ENCODE measurements at regions not wholly inside any gene's neighbourhood (a gene's known extent, or its start where the extent isn't known, plus 50 kb on each side); places are given as distances from the start of the nearest gene placed in this dataset.

DNA sequence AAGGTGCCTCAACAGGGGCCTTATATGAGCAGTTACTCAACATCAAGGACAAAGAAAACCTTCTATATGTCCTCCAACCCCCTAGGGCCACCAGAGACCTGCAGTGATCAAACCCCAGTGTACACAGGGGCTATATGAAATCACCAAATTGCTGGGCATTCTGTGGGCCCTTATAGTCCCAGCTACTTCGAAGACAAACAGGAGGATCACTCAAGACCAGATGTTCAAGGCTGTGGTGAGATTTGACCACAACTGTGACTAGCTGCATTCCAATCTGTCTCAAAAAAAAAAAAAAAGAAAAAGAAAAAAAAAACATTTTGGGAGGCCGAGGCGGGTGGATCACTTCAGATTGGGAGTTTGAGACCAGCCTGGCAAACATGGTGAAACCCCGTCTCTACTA, 51.0 kb upstream of the PRB2 start:
- Histone ChIP-seq H3K4ac (ENCODE audit: low read depth, low read length) (no peak overlapping the region), H3K4me1 (ENCODE audit: control insufficient read depth, insufficient read depth, low read length) (no peaks in the 10 kb centered on the region), H2BK15ac (ENCODE audit: low read depth, low read length) (no peak overlapping the region), H3K9me1 (ENCODE audit: insufficient read depth, low read length) (no peaks in the 10 kb centered on the region), H4K5ac (ENCODE audit: low read depth, low read length) (no peak overlapping the region), H4K91ac (ENCODE audit: insufficient read depth, low read depth, low read length) (no peak overlapping the region), H3K14ac (replicated peaks; ENCODE audit: low read depth, low read length) (no peak overlapping the region), H3K9me3 (ENCODE audit: control insufficient read depth, insufficient read depth, low read length) (no peaks in the 10 kb centered on the region), H3K4me2 (ENCODE audit: low read depth, low read length) (no peak overlapping the region), H3K56ac (ENCODE audit: extremely low read depth, insufficient read depth, low read length) (no peak overlapping the region), H3K27me3 (ENCODE audit: control insufficient read depth, insufficient read depth, low read length) (no peaks in the 10 kb centered on the region), H3K4me3 (ENCODE audit: insufficient read depth, low read depth, low read length) (no peak overlapping the region), H3K23ac (ENCODE audit: low read depth, low read length) (no peak overlapping the region), H2AFZ (replicated peaks; ENCODE audit: low read length, poor library complexity) (no peak overlapping the region), H3K18ac (ENCODE audit: low read depth, low read length) (no peak overlapping the region), H3K36me3 (ENCODE audit: control insufficient read depth, insufficient read depth, low read length) (no peaks in the 10 kb centered on the region), H4K20me1 (ENCODE audit: insufficient read depth, low read length) (no peaks in the 10 kb centered on the region), H2BK20ac (ENCODE audit: low read depth, low read length) (no peak overlapping the region), H4K8ac (ENCODE audit: low read depth in 2 of 2, low read length in 2 of 2) (no peak overlapping the region), H2AK5ac (ENCODE audit: low read depth, low read length) (no peak overlapping the region), H3K79me1 (ENCODE audit: low read depth in 1 of 2, low read length in 2 of 2) (no peaks in the 10 kb centered on the region), H3K9ac (ENCODE audit: low read depth, low read length) (no peak overlapping the region), H2BK5ac (ENCODE audit: low read depth, low read length, poor library complexity, severe bottlenecking) (no peak overlapping the region), H3K27ac (ENCODE audit: insufficient read depth, low read length) (no peak overlapping the region), H2AK9ac (replicated peaks; ENCODE audit: low read depth, low read length, poor library complexity) (no peak overlapping the region), H2BK120ac (ENCODE audit: low read depth, low read length) (no peak overlapping the region)
- intact Hi-C loops (cut with micrococcal nuclease) (no loop called here), in situ Hi-C loops (cut with MboI; ENCODE audit: low sequenced_read_pairs) (no loop called here), dilution Hi-C loops (cut with HindIII; ENCODE audit: low sequenced_read_pairs, unreplicated experiment) (no loop called here)
- BruUV-seq (replicated peaks), result no TSS peak
- TF ChIP-seq, protein P1, sequence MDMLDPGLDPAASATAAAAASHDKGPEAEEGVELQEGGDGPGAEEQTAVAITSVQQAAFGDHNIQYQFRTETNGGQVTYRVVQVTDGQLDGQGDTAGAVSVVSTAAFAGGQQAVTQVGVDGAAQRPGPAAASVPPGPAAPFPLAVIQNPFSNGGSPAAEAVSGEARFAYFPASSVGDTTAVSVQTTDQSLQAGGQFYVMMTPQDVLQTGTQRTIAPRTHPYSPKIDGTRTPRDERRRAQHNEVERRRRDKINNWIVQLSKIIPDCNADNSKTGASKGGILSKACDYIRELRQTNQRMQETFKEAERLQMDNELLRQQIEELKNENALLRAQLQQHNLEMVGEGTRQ (IDR thresholded peaks at IDR 0.05; ENCODE audit: low read depth, low read length), result no peak
- TF ChIP-seq RFX5 (IDR thresholded peaks at IDR 0.05; ENCODE audit: low read depth, low read length) (no peak), RCOR1 (IDR thresholded peaks at IDR 0.05; ENCODE audit: insufficient replicate concordance, low read length) (no peak), FOS (IDR thresholded peaks at IDR 0.05; ENCODE audit: low read depth, low read length) (no peak), CHD1 (IDR thresholded peaks at IDR 0.05; ENCODE audit: low read depth, low read length) (no peak), CEBPB (IDR thresholded peaks at IDR 0.05; ENCODE audit: low read depth, low read length) (no peak), BHLHE40 (IDR thresholded peaks at IDR 0.05; ENCODE audit: low read depth, low read length) (no peak)
- CTCF ChIA-PET, result no interaction called here
- no peak for ATAC-seq (ENCODE audit: low read depth)
- no peak for DNase-seq
- 92% methylated on average over 2 of the region's 4 CpGs; no CpG with 5 or more reads in 1 of the 2 experiments for WGBS, 2 experiments (ENCODE audit: extremely low coverage in 2 of 2, insufficient read length in 1 of 2)
- POLR2A ChIA-PET (ENCODE audit: unreplicated experiment), result no interaction called here
